HL-60 (cell line): ENCODE measurements at regions not wholly inside any gene's neighbourhood (a gene's known extent, or its start where the extent isn't known, plus 50 kb on each side); places are given as distances from the start of the nearest gene placed in this dataset.

Experiments used
- DNase-seq, 2 experiments: peaks; one replicate each; pipeline ENCODE4 v3.0.0-alpha.2; 2010 to 2020; ENCODE audit warnings: low read depth in 1 of 2, low spot score in 1 of 2
- H3K27ac ChIP-seq: fragments of 250-450 bp; sonication (Bioruptor Pico); replicated peaks from 2 replicates; pipeline ENCODE4 v1.5.1; 2020; ENCODE audit warnings: mild to moderate bottlenecking, moderate library complexity
- H3K27me3 ChIP-seq: fragments of 250-450 bp; sonication (Bioruptor Pico); 2 replicates; pipeline ENCODE4 v1.5.1; 2021; ENCODE audit warnings: mild to moderate bottlenecking, moderate library complexity; ENCODE audit not compliant: insufficient read depth, poor library complexity, severe bottlenecking
- H3K4me3 ChIP-seq: replicated peaks from 2 replicates; pipeline ENCODE4 v1.5.1; 2011; ENCODE audit warnings: mild to moderate bottlenecking, control low read depth, low read length; ENCODE audit not compliant: insufficient read depth
- CTCF ChIP-seq: IDR thresholded peaks from one replicate; pipeline ENCODE4 v1.5.1; 2011; ENCODE audit warnings: low read length, control low read depth, inconsistent platforms; ENCODE audit not compliant: insufficient read depth
- GABPA ChIP-seq: IDR thresholded peaks from 2 replicates; pipeline ENCODE4 v1.6.1; 2012; ENCODE audit warnings: low read depth
- POLR2AphosphoS5 ChIP-seq: IDR thresholded peaks from 2 replicates; pipeline ENCODE4 v1.6.1; 2012; ENCODE audit warnings: low read depth
- SPI1 ChIP-seq: IDR thresholded peaks from 2 replicates; pipeline ENCODE4 v1.6.1; 2012; ENCODE audit warnings: low read depth, mild to moderate bottlenecking, borderline replicate concordance
- TF ChIP-seq, protein P1 (sequence below): IDR thresholded peaks from 2 replicates; pipeline ENCODE4 v1.6.1; 2012; ENCODE audit warnings: low read depth; ENCODE audit not compliant: insufficient replicate concordance

GRCh38 chr16:86809458-86809955 lies 231.2 kb downstream of the FOXL1 start:
- Histone ChIP-seq H3K27me3 (no peaks in the 10 kb centered on the region), H3K4me3 (no peak overlapping the region), H3K27ac (no peak overlapping the region)
- DNase-seq: no peak
- TF ChIP-seq, protein P1, sequence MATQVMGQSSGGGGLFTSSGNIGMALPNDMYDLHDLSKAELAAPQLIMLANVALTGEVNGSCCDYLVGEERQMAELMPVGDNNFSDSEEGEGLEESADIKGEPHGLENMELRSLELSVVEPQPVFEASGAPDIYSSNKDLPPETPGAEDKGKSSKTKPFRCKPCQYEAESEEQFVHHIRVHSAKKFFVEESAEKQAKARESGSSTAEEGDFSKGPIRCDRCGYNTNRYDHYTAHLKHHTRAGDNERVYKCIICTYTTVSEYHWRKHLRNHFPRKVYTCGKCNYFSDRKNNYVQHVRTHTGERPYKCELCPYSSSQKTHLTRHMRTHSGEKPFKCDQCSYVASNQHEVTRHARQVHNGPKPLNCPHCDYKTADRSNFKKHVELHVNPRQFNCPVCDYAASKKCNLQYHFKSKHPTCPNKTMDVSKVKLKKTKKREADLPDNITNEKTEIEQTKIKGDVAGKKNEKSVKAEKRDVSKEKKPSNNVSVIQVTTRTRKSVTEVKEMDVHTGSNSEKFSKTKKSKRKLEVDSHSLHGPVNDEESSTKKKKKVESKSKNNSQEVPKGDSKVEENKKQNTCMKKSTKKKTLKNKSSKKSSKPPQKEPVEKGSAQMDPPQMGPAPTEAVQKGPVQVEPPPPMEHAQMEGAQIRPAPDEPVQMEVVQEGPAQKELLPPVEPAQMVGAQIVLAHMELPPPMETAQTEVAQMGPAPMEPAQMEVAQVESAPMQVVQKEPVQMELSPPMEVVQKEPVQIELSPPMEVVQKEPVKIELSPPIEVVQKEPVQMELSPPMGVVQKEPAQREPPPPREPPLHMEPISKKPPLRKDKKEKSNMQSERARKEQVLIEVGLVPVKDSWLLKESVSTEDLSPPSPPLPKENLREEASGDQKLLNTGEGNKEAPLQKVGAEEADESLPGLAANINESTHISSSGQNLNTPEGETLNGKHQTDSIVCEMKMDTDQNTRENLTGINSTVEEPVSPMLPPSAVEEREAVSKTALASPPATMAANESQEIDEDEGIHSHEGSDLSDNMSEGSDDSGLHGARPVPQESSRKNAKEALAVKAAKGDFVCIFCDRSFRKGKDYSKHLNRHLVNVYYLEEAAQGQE: no peak
- TF ChIP-seq POLR2AphosphoS5 (no peak), GABPA (no peak), SPI1 (no peak), CTCF (no peak)

GRCh38 chr16:86810062-86810461 lies 231.7 kb downstream of the FOXL1 start:
- TF ChIP-seq SPI1 (no peak), POLR2AphosphoS5 (no peak), GABPA (no peak), CTCF (no peak)
- TF ChIP-seq, protein P1: no peak
- H3K27ac ChIP-seq: no peak overlapping the region
- no peak overlapping the region for H3K4me3 ChIP-seq
- DNase-seq: no peak
- H3K27me3 ChIP-seq: no peaks in the 10 kb centered on the region

GRCh38 chr16:86812363-86812970 lies 234.1 kb downstream of the FOXL1 start:
- DNase-seq: no peak
- Histone ChIP-seq H3K4me3 (no peak overlapping the region), H3K27ac (no peak overlapping the region), H3K27me3 (no peaks in the 10 kb centered on the region)
- TF ChIP-seq, protein P1: no peak
- TF ChIP-seq SPI1: no peak
- no peak for TF ChIP-seq POLR2AphosphoS5
- TF ChIP-seq CTCF: no peak
- TF ChIP-seq GABPA: no peak
